Upper lobe of right lung (tissue), 1 donor: ENCODE measurements at regions not wholly inside any gene's neighbourhood (a gene's known extent, or its start where the extent isn't known, plus 50 kb on each side); places are given as distances from the start of the nearest gene placed in this dataset.
"Not testable (repeated sequence)": the region's sequence is repeated elsewhere in the genome, so short reads cannot be mapped to it uniquely, and the experiment has no call there.

Experiments used
- ATAC-seq: fragments of 200-7000 bp; cut with Tn5 transposase; one replicate; pipeline ENCODE4 v1.9.1; 2020; ENCODE audit warnings: mild to moderate bottlenecking, moderate library complexity
- DNase-seq: peaks from one replicate; pipeline ENCODE4 v3.0.0-alpha.2; 2020
- H3K27ac ChIP-seq: fragments of 200-600 bp; one replicate; pipeline ENCODE4 v1.8.0; 2022
- H3K27me3 ChIP-seq: fragments of 200-600 bp; one replicate; pipeline ENCODE4 v1.8.0; 2022; ENCODE audit warnings: mild to moderate bottlenecking
- H3K36me3 ChIP-seq: fragments of 200-600 bp; one replicate; pipeline ENCODE4 v1.8.0; 2022
- H3K4me1 ChIP-seq: fragments of 200-600 bp; one replicate; pipeline ENCODE4 v1.8.0; 2022
- H3K4me3 ChIP-seq: fragments of 200-600 bp; one replicate; pipeline ENCODE4 v1.8.0; 2022; ENCODE audit warnings: mild to moderate bottlenecking
- H3K9me3 ChIP-seq: fragments of 200-600 bp; one replicate; pipeline ENCODE4 v1.8.0; 2022
- intact Hi-C: fragments of 100-400 bp; cut with DNase I; formaldehyde crosslinking; loops from one replicate; pipeline ENCODE4 v1.11.0; 2022
- TF ChIP-seq, protein P1 (sequence below): fragments of 200-600 bp; IDR thresholded peaks from one replicate; pipeline ENCODE4 v1.8.0; 2022; ENCODE audit warnings: antibody characterized with exemption
- donor health status: DM: no; HTN: yes; CAD: no; lungs with severe emphysema.

DNA sequence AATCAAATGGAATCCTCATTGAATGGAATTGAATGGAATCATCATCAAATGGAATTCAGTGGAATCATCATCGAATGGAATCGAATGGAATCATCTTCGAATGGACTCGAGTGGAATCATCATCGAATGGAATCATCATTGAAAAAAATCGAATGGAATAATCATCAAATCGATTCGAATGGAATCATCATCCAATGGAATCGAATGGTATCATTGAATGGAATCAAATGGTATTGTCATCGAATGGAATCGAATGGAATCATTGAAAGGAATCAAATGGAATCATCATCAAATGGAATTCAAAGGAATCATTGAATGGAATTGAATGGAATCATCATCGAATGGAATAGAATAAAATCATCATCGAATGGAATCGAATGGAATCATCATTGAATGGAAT lies 619.3 kb downstream of the TP53TG3F start:
- TF ChIP-seq, protein P1, sequence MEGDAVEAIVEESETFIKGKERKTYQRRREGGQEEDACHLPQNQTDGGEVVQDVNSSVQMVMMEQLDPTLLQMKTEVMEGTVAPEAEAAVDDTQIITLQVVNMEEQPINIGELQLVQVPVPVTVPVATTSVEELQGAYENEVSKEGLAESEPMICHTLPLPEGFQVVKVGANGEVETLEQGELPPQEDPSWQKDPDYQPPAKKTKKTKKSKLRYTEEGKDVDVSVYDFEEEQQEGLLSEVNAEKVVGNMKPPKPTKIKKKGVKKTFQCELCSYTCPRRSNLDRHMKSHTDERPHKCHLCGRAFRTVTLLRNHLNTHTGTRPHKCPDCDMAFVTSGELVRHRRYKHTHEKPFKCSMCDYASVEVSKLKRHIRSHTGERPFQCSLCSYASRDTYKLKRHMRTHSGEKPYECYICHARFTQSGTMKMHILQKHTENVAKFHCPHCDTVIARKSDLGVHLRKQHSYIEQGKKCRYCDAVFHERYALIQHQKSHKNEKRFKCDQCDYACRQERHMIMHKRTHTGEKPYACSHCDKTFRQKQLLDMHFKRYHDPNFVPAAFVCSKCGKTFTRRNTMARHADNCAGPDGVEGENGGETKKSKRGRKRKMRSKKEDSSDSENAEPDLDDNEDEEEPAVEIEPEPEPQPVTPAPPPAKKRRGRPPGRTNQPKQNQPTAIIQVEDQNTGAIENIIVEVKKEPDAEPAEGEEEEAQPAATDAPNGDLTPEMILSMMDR, result no peak
- ATAC-seq (no peak), DNase-seq (no peak)
- no peaks in the 10 kb centered on the region for H3K4me1 ChIP-seq
- H3K27me3 ChIP-seq, result no peaks in the 10 kb centered on the region
- intact Hi-C loops, result no loop called here
- no peak overlapping the region for H3K4me3 ChIP-seq
- H3K27ac ChIP-seq, result no peak overlapping the region
- H3K36me3 ChIP-seq, result no peaks in the 10 kb centered on the region
- H3K9me3 ChIP-seq, result peaks cover 12% of the 10 kb centered on the region

DNA sequence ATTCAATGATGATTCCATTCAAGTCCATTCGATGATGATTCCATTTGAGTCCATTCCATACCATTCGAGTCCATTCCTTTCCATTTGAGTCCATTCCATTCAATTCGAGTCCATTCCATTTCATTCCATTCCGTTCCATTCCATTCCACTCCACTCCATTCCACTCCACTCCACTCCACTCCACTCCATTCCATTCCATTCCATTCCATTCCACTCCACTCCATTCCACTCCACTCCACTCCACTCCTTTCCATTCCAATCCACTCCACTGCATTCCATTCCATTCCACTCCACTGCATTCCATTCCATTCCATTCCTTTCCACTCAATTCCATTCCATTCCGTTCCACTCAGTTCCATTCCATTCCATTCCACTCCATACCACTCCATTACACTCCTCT lies 625.6 kb downstream of the TP53TG3F start:
- H3K27me3 ChIP-seq, intact Hi-C loops, DNase-seq, H3K36me3 ChIP-seq, H3K4me1 ChIP-seq, H3K4me3 ChIP-seq, H3K27ac ChIP-seq: not testable (repeated sequence)
- peaks cover 32% of the 10 kb centered on the region for H3K9me3 ChIP-seq
- ATAC-seq, result peak; percentile 77

- ATAC-seq, H3K27ac ChIP-seq, H3K4me1 ChIP-seq, H3K36me3 ChIP-seq, H3K4me3 ChIP-seq, intact Hi-C loops, DNase-seq, H3K27me3 ChIP-seq: not testable (repeated sequence)
- peaks cover 25% of the 10 kb centered on the region for H3K9me3 ChIP-seq
Measured at GRCh38 chr16:34095006-34095405, 635.6 kb downstream of the TP53TG3F start.

DNA sequence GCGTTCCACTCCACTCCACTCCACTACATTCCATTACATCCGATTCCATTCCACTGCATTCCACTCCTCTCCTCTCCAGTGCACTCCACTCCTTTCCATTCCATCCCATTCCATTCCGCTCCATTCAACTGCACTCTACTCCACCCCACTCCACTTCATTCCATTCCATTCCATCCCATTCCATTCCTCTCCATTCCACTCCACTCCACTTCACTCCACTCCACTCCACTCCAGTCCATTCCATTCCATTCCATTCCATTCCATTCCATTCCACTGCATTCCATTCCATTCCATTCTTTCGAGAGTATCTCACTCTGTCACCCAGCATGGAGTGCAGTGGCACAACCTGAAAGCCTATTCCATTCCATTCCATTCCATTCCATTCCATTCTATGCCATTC lies 637.5 kb downstream of the TP53TG3F start:
- H3K4me3 ChIP-seq, intact Hi-C loops, H3K4me1 ChIP-seq, H3K36me3 ChIP-seq, DNase-seq, H3K27ac ChIP-seq, H3K27me3 ChIP-seq: not testable (repeated sequence)
- ATAC-seq, result peak; percentile 59
- H3K9me3 ChIP-seq, result peaks cover 14% of the 10 kb centered on the region

DNA sequence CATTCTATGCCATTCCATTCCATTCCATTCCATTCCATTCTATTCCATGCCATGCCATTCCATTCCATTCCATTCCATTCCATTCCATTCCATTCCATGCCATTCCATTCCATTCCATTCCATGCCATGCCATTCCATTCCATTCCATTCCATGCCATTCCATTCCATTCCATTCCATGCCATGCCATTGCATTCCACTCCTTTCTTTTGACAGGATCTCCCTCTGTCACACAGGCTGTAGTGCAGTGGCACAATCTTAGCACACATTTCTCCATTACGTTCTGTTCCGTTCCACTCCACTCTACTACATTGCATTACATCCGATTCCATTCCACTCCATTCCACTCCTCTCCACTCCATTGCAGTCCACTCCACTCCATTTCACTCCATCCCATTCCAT lies 637.9 kb downstream of the TP53TG3F start:
- H3K4me3 ChIP-seq, H3K27me3 ChIP-seq, DNase-seq, H3K4me1 ChIP-seq, intact Hi-C loops, H3K36me3 ChIP-seq, H3K27ac ChIP-seq: not testable (repeated sequence)
- ATAC-seq, result peak; percentile 45
- H3K9me3 ChIP-seq, result peaks cover 12% of the 10 kb centered on the region

DNA sequence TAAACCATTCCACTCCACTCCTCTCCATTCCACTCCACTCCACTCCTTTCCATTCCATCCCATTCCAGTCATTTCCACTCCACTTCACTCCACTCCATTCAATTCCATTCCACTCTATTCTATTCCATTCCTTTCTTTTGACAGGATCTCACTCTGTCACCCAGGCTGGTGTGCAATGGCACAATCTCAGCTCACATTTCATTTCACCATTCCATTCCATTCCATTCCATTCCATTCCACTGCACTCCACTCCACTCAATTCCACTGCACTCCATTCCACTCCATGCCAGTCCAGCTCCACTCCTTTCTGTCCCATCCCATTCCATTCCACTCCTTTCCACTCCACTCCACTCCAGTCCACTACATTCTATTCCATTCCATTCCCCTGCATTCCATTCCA lies 638.6 kb downstream of the TP53TG3F start:
- H3K9me3 ChIP-seq, H3K36me3 ChIP-seq, H3K4me1 ChIP-seq, H3K4me3 ChIP-seq, H3K27ac ChIP-seq, intact Hi-C loops, DNase-seq, H3K27me3 ChIP-seq: not testable (repeated sequence)
- peak; percentile 26 for ATAC-seq

DNA sequence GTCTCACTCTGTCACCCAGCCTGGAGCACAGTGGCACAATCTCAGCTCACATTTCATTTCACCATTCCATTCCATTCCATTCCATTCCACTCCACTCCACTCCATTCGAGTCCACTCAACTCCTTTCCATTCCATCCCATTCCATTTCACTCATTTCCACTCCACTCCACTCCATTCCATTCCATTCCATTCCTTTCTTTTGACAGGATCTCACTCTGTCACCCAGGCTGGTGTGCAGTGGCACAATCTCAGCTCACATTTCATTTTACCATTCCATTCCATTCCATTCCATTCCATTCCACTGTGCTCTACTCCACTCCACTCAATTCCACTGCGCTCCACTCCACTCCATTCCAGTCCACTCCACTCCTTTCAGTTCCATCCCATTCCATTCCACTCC lies 639.6 kb downstream of the TP53TG3F start:
- ATAC-seq, result peak; percentile 22

More for the DNA sequence above, 639.6 kb downstream of the TP53TG3F start:
- H3K27me3 ChIP-seq, intact Hi-C loops, DNase-seq, H3K4me1 ChIP-seq, H3K36me3 ChIP-seq, H3K27ac ChIP-seq, H3K9me3 ChIP-seq, H3K4me3 ChIP-seq: not testable (repeated sequence)
